SK-MEL-5 (cell line): ENCODE measurements at regions not wholly inside any gene's neighbourhood (a gene's known extent, or its start where the extent isn't known, plus 50 kb on each side); places are given as distances from the start of the nearest gene placed in this dataset.
"Not testable (repeated sequence)": the region's sequence is repeated elsewhere in the genome, so short reads cannot be mapped to it uniquely, and the experiment has no call there.

ENCODE experiments used
- DNase-seq: peaks from one replicate; pipeline ENCODE4 v3.0.0-alpha.2; 2016; ENCODE audit warnings: low read depth, low spot score
- in situ Hi-C: cut with HindIII; loops from 2 replicates; pipeline ENCODE4 v1.10.0; 2016; ENCODE audit warnings: low sequenced_read_pairs, high pct_unique_total_duplicates, low pct_unique_long_range_greater_than_20kb

- DNase-seq: peak; percentile 10
Observed at GRCh38 chr11:67797726-67798521, 123.5 kb upstream of the ALDH3B2 start.

GRCh38 chr11:67795746-67796145, 121.3 kb upstream of the ALDH3B2 start:
- in situ Hi-C loops: no loop called here
- no peak for DNase-seq

More at GRCh38 chr11:67797726-67798521, 123.5 kb upstream of the ALDH3B2 start:
- in situ Hi-C loops: not testable (repeated sequence)

- in situ Hi-C loops, DNase-seq: not testable (repeated sequence)
Observed at GRCh38 chr11:67793750-67794149, 119.3 kb upstream of the ALDH3B2 start.

GRCh38 chr11:67792273-67792990, 118.0 kb upstream of the ALDH3B2 start:
- peak; percentile 18 for DNase-seq
- in situ Hi-C loops: not testable (repeated sequence)

- DNase-seq: peak; percentile 6
- in situ Hi-C loops: not testable (repeated sequence)
Observed at GRCh38 chr11:67791598-67792170, 117.3 kb upstream of the ALDH3B2 start.

- DNase-seq, in situ Hi-C loops: not testable (repeated sequence)
Observed at GRCh38 chr11:67788341-67788695, 113.9 kb upstream of the ALDH3B2 start.

- in situ Hi-C loops, DNase-seq: not testable (repeated sequence)
Observed at GRCh38 chr11:67787681-67788340, 113.4 kb upstream of the ALDH3B2 start.

GRCh38 chr11:67781967-67782366, 107.5 kb upstream of the ALDH3B2 start:
- DNase-seq, in situ Hi-C loops: not testable (repeated sequence)

- DNase-seq, in situ Hi-C loops: not testable (repeated sequence)
Observed at GRCh38 chr11:67781506-67781905, 107.1 kb upstream of the ALDH3B2 start.

GRCh38 chr11:67780056-67780455, 105.6 kb upstream of the ALDH3B2 start:
- in situ Hi-C loops: no loop called here
- no peak for DNase-seq

- in situ Hi-C loops, DNase-seq: not testable (repeated sequence)
Observed at GRCh38 chr11:67779189-67779875, 104.9 kb upstream of the ALDH3B2 start.

- DNase-seq: no peak
- in situ Hi-C loops: no loop called here
Observed at GRCh38 chr11:67776852-67777520, 102.6 kb upstream of the ALDH3B2 start.

- in situ Hi-C loops, DNase-seq: not testable (repeated sequence)
Observed at GRCh38 chr11:67774175-67774574, 99.8 kb upstream of the ALDH3B2 start.

GRCh38 chr11:67768001-67768730, 93.7 kb upstream of the ALDH3B2 start:
- in situ Hi-C loops, DNase-seq: not testable (repeated sequence)

- in situ Hi-C loops, DNase-seq: not testable (repeated sequence)
Observed at GRCh38 chr11:67761211-67761610, 86.8 kb upstream of the ALDH3B2 start.

- in situ Hi-C loops, DNase-seq: not testable (repeated sequence)
Observed at GRCh38 chr11:67759321-67759720, 84.9 kb upstream of the ALDH3B2 start.
